ENCODE measurements at regions not wholly inside any gene's neighbourhood (a gene's known extent, or its start where the extent isn't known, plus 50 kb on each side); places are given as distances from the start of the nearest gene placed in this dataset.

DNA sequence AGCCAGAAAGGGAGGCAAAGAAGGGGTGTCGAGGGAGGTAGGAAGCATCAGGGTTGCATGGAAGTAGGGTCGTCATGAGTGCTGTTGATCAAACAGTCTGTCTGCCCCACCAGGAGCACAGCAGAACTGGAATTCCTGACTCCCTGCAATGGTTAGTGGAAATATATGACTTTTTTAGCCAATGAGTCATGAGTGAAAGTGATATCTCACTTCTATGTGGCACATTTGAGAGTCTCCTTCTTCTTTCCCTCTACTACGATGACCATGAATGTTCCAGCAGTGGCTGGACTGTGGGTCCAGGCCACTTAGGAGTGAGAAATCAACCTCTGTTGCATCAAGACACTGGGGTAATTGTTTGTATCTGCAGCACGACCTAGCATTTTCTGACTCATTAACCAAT is 199.5 kb downstream of the TTC32 start (continued):
- TF ChIP-seq, protein P1, sequence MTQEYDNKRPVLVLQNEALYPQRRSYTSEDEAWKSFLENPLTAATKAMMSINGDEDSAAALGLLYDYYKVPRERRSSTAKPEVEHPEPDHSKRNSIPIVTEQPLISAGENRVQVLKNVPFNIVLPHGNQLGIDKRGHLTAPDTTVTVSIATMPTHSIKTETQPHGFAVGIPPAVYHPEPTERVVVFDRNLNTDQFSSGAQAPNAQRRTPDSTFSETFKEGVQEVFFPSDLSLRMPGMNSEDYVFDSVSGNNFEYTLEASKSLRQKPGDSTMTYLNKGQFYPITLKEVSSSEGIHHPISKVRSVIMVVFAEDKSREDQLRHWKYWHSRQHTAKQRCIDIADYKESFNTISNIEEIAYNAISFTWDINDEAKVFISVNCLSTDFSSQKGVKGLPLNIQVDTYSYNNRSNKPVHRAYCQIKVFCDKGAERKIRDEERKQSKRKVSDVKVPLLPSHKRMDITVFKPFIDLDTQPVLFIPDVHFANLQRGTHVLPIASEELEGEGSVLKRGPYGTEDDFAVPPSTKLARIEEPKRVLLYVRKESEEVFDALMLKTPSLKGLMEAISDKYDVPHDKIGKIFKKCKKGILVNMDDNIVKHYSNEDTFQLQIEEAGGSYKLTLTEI (CRISPR knock-in tag; conservative IDR thresholded peaks at IDR 0.05) = no peak
- TF ChIP-seq, protein P2, sequence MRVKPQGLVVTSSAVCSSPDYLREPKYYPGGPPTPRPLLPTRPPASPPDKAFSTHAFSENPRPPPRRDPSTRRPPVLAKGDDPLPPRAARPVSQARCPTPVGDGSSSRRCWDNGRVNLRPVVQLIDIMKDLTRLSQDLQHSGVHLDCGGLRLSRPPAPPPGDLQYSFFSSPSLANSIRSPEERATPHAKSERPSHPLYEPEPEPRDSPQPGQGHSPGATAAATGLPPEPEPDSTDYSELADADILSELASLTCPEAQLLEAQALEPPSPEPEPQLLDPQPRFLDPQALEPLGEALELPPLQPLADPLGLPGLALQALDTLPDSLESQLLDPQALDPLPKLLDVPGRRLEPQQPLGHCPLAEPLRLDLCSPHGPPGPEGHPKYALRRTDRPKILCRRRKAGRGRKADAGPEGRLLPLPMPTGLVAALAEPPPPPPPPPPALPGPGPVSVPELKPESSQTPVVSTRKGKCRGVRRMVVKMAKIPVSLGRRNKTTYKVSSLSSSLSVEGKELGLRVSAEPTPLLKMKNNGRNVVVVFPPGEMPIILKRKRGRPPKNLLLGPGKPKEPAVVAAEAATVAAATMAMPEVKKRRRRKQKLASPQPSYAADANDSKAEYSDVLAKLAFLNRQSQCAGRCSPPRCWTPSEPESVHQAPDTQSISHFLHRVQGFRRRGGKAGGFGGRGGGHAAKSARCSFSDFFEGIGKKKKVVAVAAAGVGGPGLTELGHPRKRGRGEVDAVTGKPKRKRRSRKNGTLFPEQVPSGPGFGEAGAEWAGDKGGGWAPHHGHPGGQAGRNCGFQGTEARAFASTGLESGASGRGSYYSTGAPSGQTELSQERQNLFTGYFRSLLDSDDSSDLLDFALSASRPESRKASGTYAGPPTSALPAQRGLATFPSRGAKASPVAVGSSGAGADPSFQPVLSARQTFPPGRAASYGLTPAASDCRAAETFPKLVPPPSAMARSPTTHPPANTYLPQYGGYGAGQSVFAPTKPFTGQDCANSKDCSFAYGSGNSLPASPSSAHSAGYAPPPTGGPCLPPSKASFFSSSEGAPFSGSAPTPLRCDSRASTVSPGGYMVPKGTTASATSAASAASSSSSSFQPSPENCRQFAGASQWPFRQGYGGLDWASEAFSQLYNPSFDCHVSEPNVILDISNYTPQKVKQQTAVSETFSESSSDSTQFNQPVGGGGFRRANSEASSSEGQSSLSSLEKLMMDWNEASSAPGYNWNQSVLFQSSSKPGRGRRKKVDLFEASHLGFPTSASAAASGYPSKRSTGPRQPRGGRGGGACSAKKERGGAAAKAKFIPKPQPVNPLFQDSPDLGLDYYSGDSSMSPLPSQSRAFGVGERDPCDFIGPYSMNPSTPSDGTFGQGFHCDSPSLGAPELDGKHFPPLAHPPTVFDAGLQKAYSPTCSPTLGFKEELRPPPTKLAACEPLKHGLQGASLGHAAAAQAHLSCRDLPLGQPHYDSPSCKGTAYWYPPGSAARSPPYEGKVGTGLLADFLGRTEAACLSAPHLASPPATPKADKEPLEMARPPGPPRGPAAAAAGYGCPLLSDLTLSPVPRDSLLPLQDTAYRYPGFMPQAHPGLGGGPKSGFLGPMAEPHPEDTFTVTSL (CRISPR knock-in tag; IDR thresholded peaks at IDR 0.05; ENCODE audit: borderline replicate concordance) = no peak
- no peak for TF ChIP-seq AHR (CRISPR knock-in tag; IDR thresholded peaks at IDR 0.05)
- TF ChIP-seq ZNF709 (CRISPR knock-in tag; IDR thresholded peaks at IDR 0.05) = no peak
- TF ChIP-seq MIER2 (CRISPR knock-in tag; IDR thresholded peaks at IDR 0.05) = no peak
- TF ChIP-seq ZSCAN29 (CRISPR knock-in tag; conservative IDR thresholded peaks at IDR 0.05) = no peak
- TF ChIP-seq NRL (CRISPR knock-in tag; IDR thresholded peaks at IDR 0.05; ENCODE audit: borderline replicate concordance) = no peak
- TF ChIP-seq ZNF563 (CRISPR knock-in tag; IDR thresholded peaks at IDR 0.05) = no peak
- no peak for TF ChIP-seq ZNF615 (CRISPR knock-in tag; IDR thresholded peaks at IDR 0.05; ENCODE audit: borderline replicate concordance)
- TF ChIP-seq RFXANK (CRISPR knock-in tag; IDR thresholded peaks at IDR 0.05) = no peak
- no peak for TF ChIP-seq HOXA9 (CRISPR knock-in tag; IDR thresholded peaks at IDR 0.05; ENCODE audit: borderline replicate concordance)

Measured in HepG2 (cell line).